Endothelial cell of umbilical vein (primary cell): ENCODE measurements at regions not wholly inside any gene's neighbourhood (a gene's known extent, or its start where the extent isn't known, plus 50 kb on each side); places are given as distances from the start of the nearest gene placed in this dataset.
A peak's percentile ranks its signal among the peaks of the same experiment; 100 is the strongest.

ENCODE experiments used
- BruUV-seq: library from RNA; stranded (reverse); fragments of 400-500 nt; replicated peaks from 2 replicates; lab custom pipeline; 2021; lab: Mats Ljungman, UMichigan
- CTCF ChIA-PET: fragments of 300-600, 350-600 bp; sonication (Branson Sonifier 250); formaldehyde crosslinking; loops from one replicate; lab custom pipeline; 2021; ENCODE audit warnings: antibody characterized with exemption, inconsistent platforms; lab: Charles Lee
- POLR2A ChIA-PET: fragments of 300-600, 350-600 bp; sonication (Branson Sonifier 250); formaldehyde crosslinking; loops from one replicate; lab custom pipeline; 2021; ENCODE audit warnings: antibody characterized with exemption, inconsistent platforms; lab: Charles Lee
- DNase-seq: peaks from one replicate; pipeline ENCODE4 v3.0.0-alpha.2; 2011; ENCODE audit warnings: low read depth, low spot score
- FAIRE-seq: peaks from 2 replicates; lab custom pipeline; 2011; peaks lifted over from hg19 to GRCh38; lab: Jason Lieb, UNC
- H2AFZ ChIP-seq: 2 replicates; pipeline ENCODE4 v1.6.0; 2012; ENCODE audit warnings: low read depth, low read length, control low read depth, inconsistent platforms
- H3K27ac ChIP-seq: 2 replicates; pipeline ENCODE4 v1.5.1; 2011; ENCODE audit warnings: low read depth, mild to moderate bottlenecking, control low read depth, low read length, moderate library complexity; ENCODE audit not compliant: insufficient read depth
- H3K27me3 ChIP-seq, 2 experiments: 2 replicates each; pipeline versions ENCODE4 v1.6.0 to v1.6.1; 2011; ENCODE audit warnings: low read length in 2 of 2, mixed read lengths in 1 of 2; ENCODE audit not compliant: control insufficient read depth in 2 of 2, insufficient read depth in 2 of 2
- H3K36me3 ChIP-seq, 2 experiments: 2 replicates in 1 of 2; 3 replicates in 1 of 2; pipeline ENCODE4 v1.5.1; 2011; ENCODE audit warnings: low read length in 2 of 2, mild to moderate bottlenecking in 1 of 2, moderate library complexity in 1 of 2; ENCODE audit not compliant: control insufficient read depth in 2 of 2, insufficient read depth in 2 of 2; ENCODE audit errors: extremely low read depth in 1 of 2
- H3K4me1 ChIP-seq: 3 replicates; pipeline ENCODE4 v1.5.1; 2011; ENCODE audit warnings: mild to moderate bottlenecking, low read length; ENCODE audit not compliant: control insufficient read depth, insufficient read depth; ENCODE audit errors: extremely low read depth
- H3K4me2 ChIP-seq: 2 replicates; pipeline ENCODE4 v1.6.1; 2011; ENCODE audit warnings: low read length, control low read depth, mixed read lengths; ENCODE audit not compliant: insufficient read depth
- H3K4me3 ChIP-seq, 3 experiments: fragments of 200-600 bp in 1 of 3; sonication (generic), shearing (Covaris generic) in 1 of 3; replicated peaks in 1 of 3; 2 replicates each; pipeline ENCODE4 v1.5.1; 2011 to 2016; ENCODE audit warnings: control low read depth in 3 of 3, low read length in 3 of 3, mild to moderate bottlenecking in 2 of 3, inconsistent platforms in 1 of 3, low read depth in 1 of 3, moderate library complexity in 1 of 3; ENCODE audit not compliant: insufficient read depth in 1 of 3
- H3K79me2 ChIP-seq: 2 replicates; pipeline ENCODE4 v1.6.0; 2012; ENCODE audit warnings: low read length, inconsistent platforms; ENCODE audit not compliant: control insufficient read depth, insufficient read depth
- H3K9ac ChIP-seq: replicated peaks from 2 replicates; pipeline ENCODE3; 2011; ENCODE audit warnings: low read length, control low read depth; ENCODE audit not compliant: insufficient read depth; ENCODE audit errors: extremely low read depth
- H3K9me1 ChIP-seq: replicated peaks from 3 replicates; pipeline ENCODE4 v1.6.0; 2011; ENCODE audit warnings: mild to moderate bottlenecking, low read length; ENCODE audit not compliant: control insufficient read depth, insufficient read depth; ENCODE audit errors: extremely low read depth
- H3K9me3 ChIP-seq: replicated peaks from 2 replicates; pipeline ENCODE4 v1.5.1; 2012; ENCODE audit warnings: low read length, inconsistent platforms; ENCODE audit not compliant: control insufficient read depth, insufficient read depth
- H4K20me1 ChIP-seq: replicated peaks from 2 replicates; pipeline ENCODE3; 2011; ENCODE audit warnings: mild to moderate bottlenecking, low read length; ENCODE audit not compliant: control insufficient read depth, insufficient read depth; ENCODE audit errors: extremely low read depth
- EZH2 ChIP-seq: IDR thresholded peaks from 2 replicates; pipeline ENCODE4 v1.6.1; 2012; ENCODE audit warnings: borderline replicate concordance, low read depth, mild to moderate bottlenecking, moderate library complexity, low read length, inconsistent platforms; ENCODE audit not compliant: severe bottlenecking
- FOS ChIP-seq: IDR thresholded peaks from 2 replicates; pipeline ENCODE4 v1.6.1; 2011; ENCODE audit warnings: mild to moderate bottlenecking, low read length, moderate library complexity, borderline replicate concordance; ENCODE audit not compliant: insufficient read depth
- GATA2 ChIP-seq: IDR thresholded peaks from 2 replicates; pipeline ENCODE4 v1.7.0; 2011; ENCODE audit warnings: low read depth, mild to moderate bottlenecking, moderate library complexity, mixed read lengths, low read length; ENCODE audit not compliant: insufficient read length, insufficient read depth
- JUN ChIP-seq: IDR thresholded peaks from 2 replicates; pipeline ENCODE4 v1.6.1; 2011; ENCODE audit warnings: borderline replicate concordance, low read depth; ENCODE audit not compliant: insufficient read length, insufficient read depth
- MYC ChIP-seq: IDR thresholded peaks from one replicate; pipeline ENCODE4 v1.6.1; 2011; ENCODE audit warnings: mild to moderate bottlenecking, low read depth, low read length
- POLR2A ChIP-seq: IDR thresholded peaks from 2 replicates; pipeline ENCODE4 v1.6.1; 2012; ENCODE audit warnings: low read depth, mild to moderate bottlenecking, control low read depth, low read length
- POLR2AphosphoS5 ChIP-seq: IDR thresholded peaks from 2 replicates; pipeline ENCODE4 v1.6.1; 2012; ENCODE audit warnings: low read depth, mild to moderate bottlenecking, control low read depth, low read length, moderate library complexity; ENCODE audit not compliant: insufficient read depth
- dilution Hi-C: fragments of 300-500 bp; cut with MboI; formaldehyde crosslinking; loops from one replicate; pipeline ENCODE4 v1.15.0; 2019; ENCODE audit warnings: low sequenced_read_pairs; ENCODE audit not compliant: extremely low pct_ligation_motif_present
- intact Hi-C: fragments of 100-400 bp; cut with micrococcal nuclease; formaldehyde crosslinking; loops from one replicate; pipeline ENCODE4 v1.10.0; 2022
- TF ChIP-seq, protein P1 (sequence below): IDR thresholded peaks from 2 replicates; pipeline ENCODE4 v1.6.1; 2011; ENCODE audit not compliant: insufficient read depth, insufficient read length
- TF ChIP-seq, protein P2 (sequence below), 2 donors: IDR thresholded peaks; 1 replicate in 1 of 2; 2 replicates in 1 of 2; pipeline ENCODE4 v1.5.1; 2011; ENCODE audit warnings: low read length in 2 of 2, mild to moderate bottlenecking in 2 of 2, moderate library complexity in 2 of 2, control low read depth in 1 of 2, inconsistent platforms in 1 of 2, low read depth in 1 of 2; ENCODE audit not compliant: insufficient read depth in 1 of 2; ENCODE audit errors: extremely low read depth in 1 of 2

- ChIA-PET CTCF (interaction anchor here (1.3 kb wide), 1 partner anchor 1038 kb away, joined by 3 read pairs; no protein-coding TSS in a partner anchor), POLR2A (no interaction called here)
- Histone ChIP-seq H4K20me1 (no peaks in the 10 kb centered on the region), H3K4me2 (peak overlapping the region; percentile 95), H3K27me3 (no peaks in the 10 kb centered on the region), H3K9me1 (no peaks in the 10 kb centered on the region), H3K9ac (peak overlapping the region; percentile 85), H3K79me2 (no peaks in the 10 kb centered on the region), H3K36me3 (no peaks in the 10 kb centered on the region), H3K9me3 (no peaks in the 10 kb centered on the region), H3K4me3 (peak overlapping the region in 1 of 3 experiments; percentile 46), H2AFZ (peak overlapping the region; percentile 41), H3K27ac (peak overlapping the region; percentile 94), H3K4me1 (peaks cover 25% of the 10 kb centered on the region)
- peak; percentile 23 for DNase-seq
- intact Hi-C loops (loop anchor here (2.0 to 5.0 kb wide), 2 partner anchors 501 to 586 kb away; no protein-coding TSS in a partner anchor), dilution Hi-C loops (no loop called here)
- no peak for FAIRE-seq
- BruUV-seq: no TSS peak
- no peak for TF ChIP-seq MYC
- peak; percentile 13 for TF ChIP-seq FOS
Measured at GRCh38 chr6:48826152-48826515, 636.9 kb downstream of the MMUT start.

- Histone ChIP-seq H4K20me1 (no peaks in the 10 kb centered on the region), H3K9ac (peak overlapping the region; percentile 85), H3K79me2 (no peaks in the 10 kb centered on the region), H3K4me2 (peak overlapping the region; percentile 95), H3K4me3 (peak overlapping the region in 1 of 3 experiments; percentile 46), H3K9me3 (no peaks in the 10 kb centered on the region), H3K27ac (peak overlapping the region; percentile 94), H3K9me1 (no peaks in the 10 kb centered on the region), H2AFZ (peak overlapping the region; percentile 75), H3K27me3 (no peaks in the 10 kb centered on the region), H3K36me3 (no peaks in the 10 kb centered on the region), H3K4me1 (peaks cover 25% of the 10 kb centered on the region)
- BruUV-seq: no TSS peak
- dilution Hi-C loops: no loop called here
- FAIRE-seq (peak; percentile 8), DNase-seq (no peak)
- ChIA-PET CTCF (no interaction called here), POLR2A (no interaction called here)
- TF ChIP-seq EZH2 (no peak), POLR2AphosphoS5 (no peak), FOS (no peak), GATA2 (no peak), POLR2A (no peak), JUN (no peak), MYC (no peak)
- TF ChIP-seq, protein P1, sequence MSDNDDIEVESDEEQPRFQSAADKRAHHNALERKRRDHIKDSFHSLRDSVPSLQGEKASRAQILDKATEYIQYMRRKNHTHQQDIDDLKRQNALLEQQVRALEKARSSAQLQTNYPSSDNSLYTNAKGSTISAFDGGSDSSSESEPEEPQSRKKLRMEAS: no peak
- TF ChIP-seq, protein P2, sequence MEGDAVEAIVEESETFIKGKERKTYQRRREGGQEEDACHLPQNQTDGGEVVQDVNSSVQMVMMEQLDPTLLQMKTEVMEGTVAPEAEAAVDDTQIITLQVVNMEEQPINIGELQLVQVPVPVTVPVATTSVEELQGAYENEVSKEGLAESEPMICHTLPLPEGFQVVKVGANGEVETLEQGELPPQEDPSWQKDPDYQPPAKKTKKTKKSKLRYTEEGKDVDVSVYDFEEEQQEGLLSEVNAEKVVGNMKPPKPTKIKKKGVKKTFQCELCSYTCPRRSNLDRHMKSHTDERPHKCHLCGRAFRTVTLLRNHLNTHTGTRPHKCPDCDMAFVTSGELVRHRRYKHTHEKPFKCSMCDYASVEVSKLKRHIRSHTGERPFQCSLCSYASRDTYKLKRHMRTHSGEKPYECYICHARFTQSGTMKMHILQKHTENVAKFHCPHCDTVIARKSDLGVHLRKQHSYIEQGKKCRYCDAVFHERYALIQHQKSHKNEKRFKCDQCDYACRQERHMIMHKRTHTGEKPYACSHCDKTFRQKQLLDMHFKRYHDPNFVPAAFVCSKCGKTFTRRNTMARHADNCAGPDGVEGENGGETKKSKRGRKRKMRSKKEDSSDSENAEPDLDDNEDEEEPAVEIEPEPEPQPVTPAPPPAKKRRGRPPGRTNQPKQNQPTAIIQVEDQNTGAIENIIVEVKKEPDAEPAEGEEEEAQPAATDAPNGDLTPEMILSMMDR (IDR thresholded peaks at IDR 0.05; ENCODE audit: extremely low read depth in 1 of 2, insufficient read depth in 1 of 2, low read depth in 1 of 2, low read length in 2 of 2): no peak
- intact Hi-C loops: loop anchor here (2.0 to 5.0 kb wide), 2 partner anchors 501 to 587 kb away; no protein-coding TSS in a partner anchor
Measured at GRCh38 chr6:48825501-48826151, 637.4 kb downstream of the MMUT start.
